Gastrocnemius medialis (tissue), 4 donors: ENCODE measurements at regions not wholly inside any gene's neighbourhood (a gene's known extent, or its start where the extent isn't known, plus 50 kb on each side); places are given as distances from the start of the nearest gene placed in this dataset.

Experiments
- POLR2A ChIP-seq, 2 donors: fragments of 450-650 bp; IDR thresholded peaks; one replicate each; pipeline ENCODE4 v1.6.1; 2017; ENCODE audit warnings: antibody characterized with exemption in 2 of 2, mild to moderate bottlenecking in 2 of 2, moderate library complexity in 2 of 2
- TF ChIP-seq, protein P1 (sequence below), 5 experiments: fragments of 450-650 bp in 3 of 5; fragments of 200-600 bp in 2 of 5; sonication (generic) in 2 of 5; IDR thresholded peaks in 4 of 5; conservative IDR thresholded peaks in 1 of 5; 1 replicate in 4 of 5; 2 replicates in 1 of 5; pipeline ENCODE4 v1.5.1; 2016 to 2019; ENCODE audit warnings: antibody characterized with exemption in 5 of 5, mild to moderate bottlenecking in 3 of 5, moderate library complexity in 3 of 5

DNA sequence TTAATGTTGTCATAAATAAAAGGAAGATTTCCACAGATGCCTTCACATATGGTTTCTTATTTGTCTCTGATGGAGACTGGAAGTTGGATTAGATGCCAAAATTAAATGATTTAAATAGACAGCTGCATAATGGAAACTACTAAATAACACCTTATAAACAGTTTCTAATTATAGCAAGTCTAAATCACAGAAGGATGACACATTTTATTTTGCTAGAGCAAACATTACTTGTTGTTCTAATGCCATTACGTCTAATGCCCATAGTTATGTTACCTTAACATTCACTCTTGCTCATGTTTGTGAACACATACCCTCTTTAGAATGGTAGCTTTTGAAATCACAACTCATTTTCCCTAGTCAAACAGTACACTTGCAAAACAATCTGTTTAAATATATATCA, 92.8 kb downstream of the ZIC4 start:
- TF ChIP-seq, protein P1, sequence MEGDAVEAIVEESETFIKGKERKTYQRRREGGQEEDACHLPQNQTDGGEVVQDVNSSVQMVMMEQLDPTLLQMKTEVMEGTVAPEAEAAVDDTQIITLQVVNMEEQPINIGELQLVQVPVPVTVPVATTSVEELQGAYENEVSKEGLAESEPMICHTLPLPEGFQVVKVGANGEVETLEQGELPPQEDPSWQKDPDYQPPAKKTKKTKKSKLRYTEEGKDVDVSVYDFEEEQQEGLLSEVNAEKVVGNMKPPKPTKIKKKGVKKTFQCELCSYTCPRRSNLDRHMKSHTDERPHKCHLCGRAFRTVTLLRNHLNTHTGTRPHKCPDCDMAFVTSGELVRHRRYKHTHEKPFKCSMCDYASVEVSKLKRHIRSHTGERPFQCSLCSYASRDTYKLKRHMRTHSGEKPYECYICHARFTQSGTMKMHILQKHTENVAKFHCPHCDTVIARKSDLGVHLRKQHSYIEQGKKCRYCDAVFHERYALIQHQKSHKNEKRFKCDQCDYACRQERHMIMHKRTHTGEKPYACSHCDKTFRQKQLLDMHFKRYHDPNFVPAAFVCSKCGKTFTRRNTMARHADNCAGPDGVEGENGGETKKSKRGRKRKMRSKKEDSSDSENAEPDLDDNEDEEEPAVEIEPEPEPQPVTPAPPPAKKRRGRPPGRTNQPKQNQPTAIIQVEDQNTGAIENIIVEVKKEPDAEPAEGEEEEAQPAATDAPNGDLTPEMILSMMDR (IDR thresholded peaks at IDR 0.05 in 4 of 5, conservative IDR thresholded peaks at IDR 0.05 in 1 of 5), result no peak
- TF ChIP-seq POLR2A (IDR thresholded peaks at IDR 0.05), result no peak
